ENCODE measurements at regions not wholly inside any gene's neighbourhood (a gene's known extent, or its start where the extent isn't known, plus 50 kb on each side); places are given as distances from the start of the nearest gene placed in this dataset.

GRCh38 chr9:117649126-117649525 is 55.1 kb upstream of the TLR4 start:
- Histone ChIP-seq H3K27me3 (ENCODE audit: insufficient read depth, low read depth) (peaks cover 4% of the 10 kb centered on the region; the same call in 1 of the 2 replicates), H3K79me2 (ENCODE audit: low read depth) (no peaks in the 10 kb centered on the region), H3K9me2 (ENCODE audit: insufficient read depth) (0 out of 2 replicates have a peak, but pooled peaks cover 3% of the 10 kb centered on the region), H3K27ac (no peak overlapping the region), H3K4me3 (no peak overlapping the region), H3K36me3 (ENCODE audit: low read depth) (no peaks in the 10 kb centered on the region), H3K9me3 (ENCODE audit: insufficient read depth, low read depth) (no peaks in the 10 kb centered on the region), H2AFZ (no peak overlapping the region), H3F3A (ENCODE audit: insufficient read depth, low read depth) (no peaks in the 10 kb centered on the region), H4K20me1 (ENCODE audit: insufficient read depth) (no peaks in the 10 kb centered on the region), H3K4me2 (no peak overlapping the region), H3K4me1 (replicated peaks; ENCODE audit: insufficient read depth) (no peaks in the 10 kb centered on the region)
- no TSS peak for BruUV-seq (replicated peaks)
- no peak for DNase-seq
- ChIA-PET CTCF (no interaction called here), POLR2A (ENCODE audit: unreplicated experiment) (no interaction called here)
- intact Hi-C loops (cut with micrococcal nuclease; ENCODE audit: unreplicated experiment), result loop anchor here (10.0 kb wide), 1 partner anchor 136 kb away; no protein-coding TSS in a partner anchor
- no peak for TF ChIP-seq EZH2 (IDR thresholded peaks at IDR 0.05; ENCODE audit: low read depth)
- TF ChIP-seq CTCF (conservative IDR thresholded peaks at IDR 0.05), result no peak

GRCh38 chr9:117644932-117645636 is 59.1 kb upstream of the TLR4 start:
- peak overlapping the region; percentile 66 for H3K4me2 ChIP-seq
- no peak overlapping the region for H3K27ac ChIP-seq
- no peak for DNase-seq
- BruUV-seq (replicated peaks), result no TSS peak
- POLR2A ChIA-PET (ENCODE audit: unreplicated experiment), result interaction anchor here (0.5 kb wide), 1 partner anchor 400 kb away, joined by 3 read pairs; no protein-coding TSS in a partner anchor
- H3K36me3 ChIP-seq (ENCODE audit: low read depth), result no peaks in the 10 kb centered on the region
- H3K9me2 ChIP-seq (ENCODE audit: insufficient read depth), result no peaks in the 10 kb centered on the region
- intact Hi-C loops (cut with micrococcal nuclease; ENCODE audit: unreplicated experiment), result loop anchor here (5.0 to 10.0 kb wide), 2 partner anchors 140 to 1722 kb away; partner anchors contain the start of gene BRINP1
- H2AFZ ChIP-seq, result no peak overlapping the region
- H3K79me2 ChIP-seq (ENCODE audit: low read depth), result no peaks in the 10 kb centered on the region
- no peaks in the 10 kb centered on the region for H3K9me3 ChIP-seq (ENCODE audit: insufficient read depth, low read depth)
- H3F3A ChIP-seq (ENCODE audit: insufficient read depth, low read depth), result no peaks in the 10 kb centered on the region
- TF ChIP-seq EZH2 (IDR thresholded peaks at IDR 0.05; ENCODE audit: low read depth), result no peak
- peak; percentile 3; the same call in 1 of the 2 replicates for TF ChIP-seq CTCF (conservative IDR thresholded peaks at IDR 0.05)
- no peak overlapping the region; the same call in 1 of the 2 replicates for H3K4me3 ChIP-seq
- CTCF ChIA-PET, result no interaction called here
- H4K20me1 ChIP-seq (ENCODE audit: insufficient read depth), result no peaks in the 10 kb centered on the region
- peaks cover 28% of the 10 kb centered on the region for H3K27me3 ChIP-seq (ENCODE audit: insufficient read depth, low read depth)
- no peaks in the 10 kb centered on the region for H3K4me1 ChIP-seq (replicated peaks; ENCODE audit: insufficient read depth)

- H3K36me3 ChIP-seq (ENCODE audit: low read depth), result no peaks in the 10 kb centered on the region
- H2AFZ ChIP-seq, result no peak overlapping the region
- peak; percentile 52 to 57 for DNase-seq
- intact Hi-C loops (cut with micrococcal nuclease; ENCODE audit: unreplicated experiment), result loop anchor here (5.0 to 10.0 kb wide), 2 partner anchors 140 to 1723 kb away; partner anchors contain the start of gene BRINP1
- TF ChIP-seq EZH2 (IDR thresholded peaks at IDR 0.05; ENCODE audit: low read depth) (no peak), CTCF (conservative IDR thresholded peaks at IDR 0.05) (peak; percentile 96)
- ChIA-PET CTCF (no interaction called here), POLR2A (ENCODE audit: unreplicated experiment) (interaction anchor here (0.5 kb wide), 1 partner anchor 401 kb away, joined by 3 read pairs; no protein-coding TSS in a partner anchor)
- H3K9me2 ChIP-seq (ENCODE audit: insufficient read depth), result no peaks in the 10 kb centered on the region
- peaks cover 28% of the 10 kb centered on the region for H3K27me3 ChIP-seq (ENCODE audit: insufficient read depth, low read depth)
- no peaks in the 10 kb centered on the region for H3K4me1 ChIP-seq (replicated peaks; ENCODE audit: insufficient read depth)
- no peaks in the 10 kb centered on the region for H4K20me1 ChIP-seq (ENCODE audit: insufficient read depth)
- H3F3A ChIP-seq (ENCODE audit: insufficient read depth, low read depth), result no peaks in the 10 kb centered on the region
- H3K4me3 ChIP-seq, result no peak overlapping the region; the same call in 1 of the 2 replicates
- no TSS peak for BruUV-seq (replicated peaks)
- peak overlapping the region; percentile 66 for H3K4me2 ChIP-seq
- no peaks in the 10 kb centered on the region for H3K79me2 ChIP-seq (ENCODE audit: low read depth)
- H3K9me3 ChIP-seq (ENCODE audit: insufficient read depth, low read depth), result no peaks in the 10 kb centered on the region
- no peak overlapping the region for H3K27ac ChIP-seq
Observed at GRCh38 chr9:117644133-117644931, 59.9 kb upstream of the TLR4 start.
